Ishikawa (cell line): ENCODE measurements at regions not wholly inside any gene's neighbourhood (a gene's known extent, or its start where the extent isn't known, plus 50 kb on each side); places are given as distances from the start of the nearest gene placed in this dataset.

Experiments used
- TEAD4 ChIP-seq: IDR thresholded peaks from 2 replicates; pipeline ENCODE4 v1.6.1; 2012
- TF ChIP-seq, protein P1 (sequence below): IDR thresholded peaks from 2 replicates; pipeline ENCODE4 v1.6.1; 2012; ENCODE audit warnings: low read depth, mild to moderate bottlenecking
- TF ChIP-seq, protein P2 (sequence below): IDR thresholded peaks from 2 replicates; pipeline ENCODE4 v1.6.1; 2012

DNA sequence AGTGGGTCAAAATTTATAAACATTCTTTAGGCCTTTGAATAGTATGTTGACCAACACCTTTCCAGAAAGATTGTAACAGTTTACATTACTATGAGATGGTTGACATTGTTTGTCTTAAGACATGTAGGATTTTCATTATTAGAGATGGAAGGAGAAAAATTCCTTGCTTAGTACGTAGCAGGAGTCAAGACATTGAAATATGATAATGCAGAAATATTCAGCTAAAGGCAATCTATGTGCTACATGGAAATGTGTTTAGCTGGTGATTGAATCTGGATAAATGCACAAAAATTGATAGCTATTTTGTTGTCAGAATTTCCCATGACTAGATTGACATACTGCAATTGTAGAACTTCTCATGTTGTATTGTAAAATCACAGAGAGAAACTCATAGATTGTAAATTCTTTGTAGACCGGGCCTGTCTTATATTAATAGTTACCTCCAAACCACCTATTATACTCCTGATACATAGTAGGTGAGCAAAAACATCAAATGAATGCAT is 370.4 kb upstream of the CBLB start:
- TF ChIP-seq, protein P1, sequence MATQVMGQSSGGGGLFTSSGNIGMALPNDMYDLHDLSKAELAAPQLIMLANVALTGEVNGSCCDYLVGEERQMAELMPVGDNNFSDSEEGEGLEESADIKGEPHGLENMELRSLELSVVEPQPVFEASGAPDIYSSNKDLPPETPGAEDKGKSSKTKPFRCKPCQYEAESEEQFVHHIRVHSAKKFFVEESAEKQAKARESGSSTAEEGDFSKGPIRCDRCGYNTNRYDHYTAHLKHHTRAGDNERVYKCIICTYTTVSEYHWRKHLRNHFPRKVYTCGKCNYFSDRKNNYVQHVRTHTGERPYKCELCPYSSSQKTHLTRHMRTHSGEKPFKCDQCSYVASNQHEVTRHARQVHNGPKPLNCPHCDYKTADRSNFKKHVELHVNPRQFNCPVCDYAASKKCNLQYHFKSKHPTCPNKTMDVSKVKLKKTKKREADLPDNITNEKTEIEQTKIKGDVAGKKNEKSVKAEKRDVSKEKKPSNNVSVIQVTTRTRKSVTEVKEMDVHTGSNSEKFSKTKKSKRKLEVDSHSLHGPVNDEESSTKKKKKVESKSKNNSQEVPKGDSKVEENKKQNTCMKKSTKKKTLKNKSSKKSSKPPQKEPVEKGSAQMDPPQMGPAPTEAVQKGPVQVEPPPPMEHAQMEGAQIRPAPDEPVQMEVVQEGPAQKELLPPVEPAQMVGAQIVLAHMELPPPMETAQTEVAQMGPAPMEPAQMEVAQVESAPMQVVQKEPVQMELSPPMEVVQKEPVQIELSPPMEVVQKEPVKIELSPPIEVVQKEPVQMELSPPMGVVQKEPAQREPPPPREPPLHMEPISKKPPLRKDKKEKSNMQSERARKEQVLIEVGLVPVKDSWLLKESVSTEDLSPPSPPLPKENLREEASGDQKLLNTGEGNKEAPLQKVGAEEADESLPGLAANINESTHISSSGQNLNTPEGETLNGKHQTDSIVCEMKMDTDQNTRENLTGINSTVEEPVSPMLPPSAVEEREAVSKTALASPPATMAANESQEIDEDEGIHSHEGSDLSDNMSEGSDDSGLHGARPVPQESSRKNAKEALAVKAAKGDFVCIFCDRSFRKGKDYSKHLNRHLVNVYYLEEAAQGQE, result no peak
- TF ChIP-seq, protein P2, sequence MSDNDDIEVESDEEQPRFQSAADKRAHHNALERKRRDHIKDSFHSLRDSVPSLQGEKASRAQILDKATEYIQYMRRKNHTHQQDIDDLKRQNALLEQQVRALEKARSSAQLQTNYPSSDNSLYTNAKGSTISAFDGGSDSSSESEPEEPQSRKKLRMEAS, result no peak
- no peak for TF ChIP-seq TEAD4
